Loucy (cell line): ENCODE measurements at regions not wholly inside any gene's neighbourhood (a gene's known extent, or its start where the extent isn't known, plus 50 kb on each side); places are given as distances from the start of the nearest gene placed in this dataset.

Experiments
- EZH2phosphoT487 ChIP-seq: fragments of 200-600 bp; IDR thresholded peaks from 2 replicates; pipeline ENCODE4 v1.6.1; 2018; ENCODE audit warnings: antibody characterized with exemption, mild to moderate bottlenecking, moderate library complexity, borderline replicate concordance
- TF ChIP-seq, protein P1 (sequence below): fragments of 200-600 bp; sonication (generic); conservative IDR thresholded peaks from 2 replicates; pipeline ENCODE4 v1.5.1; 2014; ENCODE audit warnings: mild to moderate bottlenecking, antibody characterized with exemption, low read length

DNA sequence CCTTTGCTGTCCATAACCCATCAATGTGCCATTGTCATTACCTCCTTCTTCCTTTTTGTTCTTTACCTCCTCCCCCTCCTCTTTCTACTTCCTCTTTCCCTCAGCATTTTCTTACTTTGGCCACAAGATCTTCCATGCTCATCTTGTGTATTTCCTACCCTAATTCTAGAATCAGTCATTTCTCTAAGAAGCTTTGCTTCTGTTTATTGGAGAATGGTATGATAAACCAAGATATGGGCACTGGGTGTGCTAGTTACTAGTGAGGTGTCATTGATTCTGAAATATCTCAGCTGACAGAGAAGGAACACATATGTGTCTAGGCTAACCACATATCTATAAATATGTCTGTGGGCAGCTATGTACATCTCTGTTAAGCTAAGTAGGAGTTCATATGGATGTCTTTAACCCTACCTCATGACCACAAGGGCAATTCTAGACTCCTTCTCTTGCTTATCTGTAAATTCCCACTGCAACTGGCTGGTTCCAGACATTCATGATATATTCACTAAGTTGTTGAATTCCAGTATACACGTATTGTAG is 2051.3 kb upstream of the CDH9 start:
- TF ChIP-seq, protein P1, sequence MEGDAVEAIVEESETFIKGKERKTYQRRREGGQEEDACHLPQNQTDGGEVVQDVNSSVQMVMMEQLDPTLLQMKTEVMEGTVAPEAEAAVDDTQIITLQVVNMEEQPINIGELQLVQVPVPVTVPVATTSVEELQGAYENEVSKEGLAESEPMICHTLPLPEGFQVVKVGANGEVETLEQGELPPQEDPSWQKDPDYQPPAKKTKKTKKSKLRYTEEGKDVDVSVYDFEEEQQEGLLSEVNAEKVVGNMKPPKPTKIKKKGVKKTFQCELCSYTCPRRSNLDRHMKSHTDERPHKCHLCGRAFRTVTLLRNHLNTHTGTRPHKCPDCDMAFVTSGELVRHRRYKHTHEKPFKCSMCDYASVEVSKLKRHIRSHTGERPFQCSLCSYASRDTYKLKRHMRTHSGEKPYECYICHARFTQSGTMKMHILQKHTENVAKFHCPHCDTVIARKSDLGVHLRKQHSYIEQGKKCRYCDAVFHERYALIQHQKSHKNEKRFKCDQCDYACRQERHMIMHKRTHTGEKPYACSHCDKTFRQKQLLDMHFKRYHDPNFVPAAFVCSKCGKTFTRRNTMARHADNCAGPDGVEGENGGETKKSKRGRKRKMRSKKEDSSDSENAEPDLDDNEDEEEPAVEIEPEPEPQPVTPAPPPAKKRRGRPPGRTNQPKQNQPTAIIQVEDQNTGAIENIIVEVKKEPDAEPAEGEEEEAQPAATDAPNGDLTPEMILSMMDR = no peak
- TF ChIP-seq EZH2phosphoT487 = no peak
